CD14-positive monocyte (primary cell): ENCODE measurements at regions not wholly inside any gene's neighbourhood (a gene's known extent, or its start where the extent isn't known, plus 50 kb on each side); places are given as distances from the start of the nearest gene placed in this dataset.

Source experiments
- DNase-seq, 3 donors: peaks; one replicate each; pipeline ENCODE4 v3.0.0-alpha.2; 2011 to 2022
- H2AFZ ChIP-seq: 2 replicates; pipeline ENCODE4 v1.6.0; 2012; ENCODE audit warnings: mild to moderate bottlenecking, low read depth, low read length, inconsistent platforms; ENCODE audit not compliant: insufficient read depth, poor library complexity, severe bottlenecking
- H3K27ac ChIP-seq, 2 donors: 1 replicate in 1 of 2; 2 replicates in 1 of 2; pipeline ENCODE4 v1.5.1; 2012 to 2013; ENCODE audit warnings: low read length in 2 of 2, control low read depth in 1 of 2, inconsistent platforms in 1 of 2, low read depth in 1 of 2, mild to moderate bottlenecking in 1 of 2
- H3K27me3 ChIP-seq, 2 donors: one replicate each; pipeline versions ENCODE4 v1.6.0 to v1.6.1; 2011 to 2013; ENCODE audit warnings: low read length in 2 of 2; ENCODE audit not compliant: control insufficient read depth in 2 of 2, insufficient read depth in 2 of 2
- H3K36me3 ChIP-seq, 2 donors: replicated peaks in 1 of 2; 1 replicate in 1 of 2; 2 replicates in 1 of 2; pipeline versions ENCODE4 v1.5.1 to v1.6.1; 2012 to 2013; ENCODE audit warnings: low read length in 2 of 2, control low read depth in 1 of 2, inconsistent platforms in 1 of 2, mild to moderate bottlenecking in 1 of 2; ENCODE audit not compliant: insufficient read depth in 2 of 2, control insufficient read depth in 1 of 2
- H3K4me1 ChIP-seq, 2 donors: 1 replicate in 1 of 2; 2 replicates in 1 of 2; pipeline versions ENCODE4 v1.5.1 to v1.6.1; 2012 to 2013; ENCODE audit warnings: low read length in 2 of 2, control low read depth in 1 of 2, inconsistent platforms in 1 of 2, mild to moderate bottlenecking in 1 of 2, moderate library complexity in 1 of 2; ENCODE audit not compliant: insufficient read depth in 2 of 2, control insufficient read depth in 1 of 2
- H3K4me2 ChIP-seq: replicated peaks from 2 replicates; pipeline ENCODE3; 2012; ENCODE audit warnings: low read length, moderate library complexity, mild to moderate bottlenecking; ENCODE audit not compliant: poor library complexity, severe bottlenecking; ENCODE audit errors: extremely low read depth
- H3K4me3 ChIP-seq, 3 experiments: fragments of 200-600 bp in 1 of 3; sonication (generic) in 1 of 3; replicated peaks in 1 of 3; 1 replicate in 2 of 3; 2 replicates in 1 of 3; pipeline ENCODE4 v1.5.1; 2011 to 2013; ENCODE audit warnings: low read length in 3 of 3, mild to moderate bottlenecking in 3 of 3, control low read depth in 2 of 3, low read depth in 2 of 3, inconsistent platforms in 1 of 3, moderate library complexity in 1 of 3
- H3K79me2 ChIP-seq: 2 replicates; pipeline ENCODE4 v1.6.0; 2012; ENCODE audit warnings: mild to moderate bottlenecking, control low read depth, inconsistent platforms, low read length, moderate library complexity; ENCODE audit not compliant: insufficient read depth
- H3K9ac ChIP-seq: 2 replicates; pipeline ENCODE4 v1.6.0; 2017; ENCODE audit warnings: low read length, mild to moderate bottlenecking; ENCODE audit not compliant: insufficient read depth, poor library complexity, severe bottlenecking
- H3K9me3 ChIP-seq, 2 donors: replicated peaks in 1 of 2; 1 replicate in 1 of 2; 2 replicates in 1 of 2; pipeline versions ENCODE4 v1.5.1 to v1.6.1; 2012 to 2013; ENCODE audit warnings: low read length in 2 of 2, control low read depth in 1 of 2; ENCODE audit not compliant: control insufficient read depth in 1 of 2, insufficient read depth in 1 of 2
- H4K20me1 ChIP-seq: 2 replicates; pipeline ENCODE4 v1.6.0; 2012; ENCODE audit warnings: mild to moderate bottlenecking, low read length, control low read depth, moderate library complexity; ENCODE audit not compliant: insufficient read depth
- H3K27ac Mint-ChIP-seq, 7 donors: one replicate each; pipeline ENCODE4 v1.8.0; 2020; ENCODE audit warnings: mild to moderate bottlenecking in 7 of 7, mixed read lengths in 7 of 7, moderate library complexity in 6 of 7, inconsistent platforms in 2 of 7
- H3K27me3 Mint-ChIP-seq, 3 donors: one replicate each; pipeline ENCODE4 v1.8.0; 2021 to 2022; ENCODE audit warnings: low read depth in 3 of 3, mild to moderate bottlenecking in 3 of 3, mixed read lengths in 3 of 3, moderate library complexity in 3 of 3, inconsistent platforms in 1 of 3
- H3K36me3 Mint-ChIP-seq, 2 donors: one replicate each; pipeline ENCODE4 v1.8.0; 2020; ENCODE audit warnings: mixed read lengths in 2 of 2, inconsistent platforms in 1 of 2, mild to moderate bottlenecking in 1 of 2
- H3K4me1 Mint-ChIP-seq: one replicate; pipeline ENCODE4 v1.8.0; 2020; ENCODE audit warnings: mild to moderate bottlenecking, mixed read lengths
- H3K4me3 Mint-ChIP-seq, 2 donors: one replicate each; pipeline ENCODE4 v1.8.0; 2020; ENCODE audit warnings: mild to moderate bottlenecking in 2 of 2, mixed read lengths in 2 of 2, moderate library complexity in 1 of 2
- H3K9me3 Mint-ChIP-seq, 7 donors: one replicate each; pipeline ENCODE4 v1.8.0; 2020 to 2022; ENCODE audit warnings: mixed read lengths in 7 of 7, mild to moderate bottlenecking in 6 of 7, moderate library complexity in 6 of 7, inconsistent platforms in 2 of 7
- WGBS: methylation state at CpG from one replicate; pipeline ENCODE4 v1.1.5; 2013; ENCODE audit warnings: missing lambda C conversion rate; ENCODE audit not compliant: insufficient coverage; 5-methylcytosine and 5-hydroxymethylcytosine counted together
- intact Hi-C, 2 donors: fragments of 100-400 bp; cut with micrococcal nuclease; formaldehyde crosslinking; loops; one replicate each; pipeline versions ENCODE4 v1.15.0 to v1.15.1; 2023
- TF ChIP-seq, protein P1 (sequence below): fragments of 200-600 bp; IDR thresholded peaks from one replicate; pipeline ENCODE4 v1.8.0; 2022; ENCODE audit warnings: antibody characterized with exemption, mild to moderate bottlenecking

DNA sequence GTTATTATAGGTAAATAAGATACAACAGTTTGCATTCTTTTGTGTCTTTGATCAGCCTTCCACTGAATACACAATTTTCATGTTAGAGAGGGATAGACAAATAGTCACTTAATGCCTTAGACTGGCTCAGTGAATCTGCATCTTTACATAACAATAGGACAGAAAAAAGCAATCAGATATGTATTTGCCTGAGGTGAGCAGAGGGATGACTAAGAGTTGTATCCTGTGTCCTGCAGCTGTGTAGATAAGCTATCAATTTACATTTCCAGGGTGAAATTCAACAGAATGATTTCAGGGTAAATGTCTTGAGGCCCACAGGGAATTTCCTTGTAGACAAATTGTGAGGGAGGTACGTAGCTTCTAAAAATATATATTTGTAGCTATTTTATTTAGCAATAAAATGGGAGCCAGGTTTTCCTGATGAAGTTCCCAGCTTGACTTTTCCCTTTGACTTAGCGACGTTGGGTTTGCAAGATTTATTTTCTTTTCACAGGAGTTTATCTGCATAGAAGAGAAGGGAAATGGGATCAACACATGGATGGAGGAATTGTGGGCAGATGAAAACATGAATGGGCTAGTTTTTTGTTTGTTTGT lies 586.1 kb upstream of the CDH6 start:
- H3K9ac ChIP-seq: no peak overlapping the region
- no peaks in the 10 kb centered on the region for H3K79me2 ChIP-seq
- no peaks in the 10 kb centered on the region for H3K36me3 ChIP-seq
- Mint-ChIP-seq H3K27me3 (no peaks in the 10 kb centered on the region), H3K9me3 (peaks cover 0 to 6% (median 2%) of the 10 kb centered on the region in 7 donors), H3K4me1 (no peaks in the 10 kb centered on the region), H3K36me3 (no peaks in the 10 kb centered on the region), H3K27ac (no peak overlapping the region), H3K4me3 (no peak overlapping the region)
- no peaks in the 10 kb centered on the region for H4K20me1 ChIP-seq
- H2AFZ ChIP-seq: no peak overlapping the region
- H3K4me2 ChIP-seq: no peak overlapping the region
- no peak overlapping the region for H3K27ac ChIP-seq
- DNase-seq: no peak
- intact Hi-C loops: no loop called here
- peaks cover 2 to 16% of the 10 kb centered on the region in 2 donors for H3K9me3 ChIP-seq
- no peak overlapping the region for H3K4me3 ChIP-seq
- TF ChIP-seq, protein P1, sequence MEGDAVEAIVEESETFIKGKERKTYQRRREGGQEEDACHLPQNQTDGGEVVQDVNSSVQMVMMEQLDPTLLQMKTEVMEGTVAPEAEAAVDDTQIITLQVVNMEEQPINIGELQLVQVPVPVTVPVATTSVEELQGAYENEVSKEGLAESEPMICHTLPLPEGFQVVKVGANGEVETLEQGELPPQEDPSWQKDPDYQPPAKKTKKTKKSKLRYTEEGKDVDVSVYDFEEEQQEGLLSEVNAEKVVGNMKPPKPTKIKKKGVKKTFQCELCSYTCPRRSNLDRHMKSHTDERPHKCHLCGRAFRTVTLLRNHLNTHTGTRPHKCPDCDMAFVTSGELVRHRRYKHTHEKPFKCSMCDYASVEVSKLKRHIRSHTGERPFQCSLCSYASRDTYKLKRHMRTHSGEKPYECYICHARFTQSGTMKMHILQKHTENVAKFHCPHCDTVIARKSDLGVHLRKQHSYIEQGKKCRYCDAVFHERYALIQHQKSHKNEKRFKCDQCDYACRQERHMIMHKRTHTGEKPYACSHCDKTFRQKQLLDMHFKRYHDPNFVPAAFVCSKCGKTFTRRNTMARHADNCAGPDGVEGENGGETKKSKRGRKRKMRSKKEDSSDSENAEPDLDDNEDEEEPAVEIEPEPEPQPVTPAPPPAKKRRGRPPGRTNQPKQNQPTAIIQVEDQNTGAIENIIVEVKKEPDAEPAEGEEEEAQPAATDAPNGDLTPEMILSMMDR: no peak
- WGBS: 45% methylated on average over 2 of the region's 3 CpGs
- H3K4me1 ChIP-seq: no peaks in the 10 kb centered on the region
- H3K27me3 ChIP-seq: no peaks in the 10 kb centered on the region

DNA sequence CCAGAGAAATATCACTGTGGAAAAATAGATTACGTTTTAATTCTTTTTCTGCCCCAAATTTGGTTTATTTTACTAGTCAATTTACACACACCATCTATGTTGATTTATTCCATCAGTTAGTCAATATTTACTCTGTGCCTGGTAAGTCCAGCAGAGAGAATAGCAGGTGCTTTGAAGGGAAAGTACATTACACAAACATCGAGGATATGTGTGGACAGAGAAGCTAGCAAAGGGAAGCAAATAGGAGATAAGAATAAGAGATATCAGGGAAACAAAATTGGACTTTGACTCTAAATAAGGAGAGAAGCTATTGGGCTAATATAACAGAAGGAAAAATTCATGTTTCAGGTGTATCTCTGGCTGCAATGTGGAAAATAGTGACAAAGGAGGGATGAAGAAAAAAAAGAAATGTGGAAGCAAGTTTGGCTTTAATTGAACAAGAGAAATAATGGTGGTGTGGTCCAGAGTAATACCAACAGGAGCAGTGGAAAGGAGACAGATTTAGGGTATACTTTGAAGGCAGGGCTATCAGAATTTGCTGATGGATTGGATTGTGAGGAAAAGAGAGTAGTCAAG lies 587.7 kb upstream of the CDH6 start:
- Mint-ChIP-seq H3K27ac (no peak overlapping the region), H3K4me3 (no peak overlapping the region), H3K36me3 (no peaks in the 10 kb centered on the region), H3K9me3 (peaks cover 0 to 6% (median 2%) of the 10 kb centered on the region in 7 donors), H3K27me3 (no peaks in the 10 kb centered on the region), H3K4me1 (no peaks in the 10 kb centered on the region)
- no peaks in the 10 kb centered on the region for H3K4me1 ChIP-seq
- no peak overlapping the region for H3K9ac ChIP-seq
- H3K79me2 ChIP-seq: no peaks in the 10 kb centered on the region
- H2AFZ ChIP-seq: no peak overlapping the region
- intact Hi-C loops: no loop called here
- H4K20me1 ChIP-seq: no peaks in the 10 kb centered on the region
- H3K4me2 ChIP-seq: no peak overlapping the region
- DNase-seq: no peak
- H3K4me3 ChIP-seq: no peak overlapping the region
- TF ChIP-seq, protein P1: no peak
- 100% methylated on average over 1 of the region's 2 CpGs for WGBS
- H3K9me3 ChIP-seq: peaks cover 2 to 23% of the 10 kb centered on the region in 2 donors
- H3K36me3 ChIP-seq: no peaks in the 10 kb centered on the region
- no peaks in the 10 kb centered on the region for H3K27me3 ChIP-seq
- no peak overlapping the region for H3K27ac ChIP-seq
